Esophagus (tissue), 2 donors: ENCODE measurements at regions not wholly inside any gene's neighbourhood (a gene's known extent, or its start where the extent isn't known, plus 50 kb on each side); places are given as distances from the start of the nearest gene placed in this dataset.

Experiments
- H3K27ac ChIP-seq, 2 donors: one replicate each; pipeline ENCODE4 v1.5.1; 2013; ENCODE audit warnings: low read depth in 2 of 2, mild to moderate bottlenecking in 2 of 2, inconsistent platforms in 1 of 2, low read length in 1 of 2, moderate library complexity in 1 of 2
- H3K27me3 ChIP-seq, 2 donors: one replicate each; pipeline ENCODE4 v1.6.1; 2013; ENCODE audit warnings: low read length in 2 of 2, control low read depth in 1 of 2, mild to moderate bottlenecking in 1 of 2; ENCODE audit not compliant: insufficient read depth in 2 of 2, control insufficient read depth in 1 of 2
- H3K36me3 ChIP-seq, 2 donors: one replicate each; pipeline ENCODE4 v1.6.1; 2013; ENCODE audit warnings: low read length in 1 of 2; ENCODE audit not compliant: control insufficient read depth in 2 of 2, insufficient read depth in 2 of 2
- H3K4me1 ChIP-seq, 2 donors: one replicate each; pipeline ENCODE4 v1.6.1; 2013; ENCODE audit warnings: low read length in 1 of 2; ENCODE audit not compliant: control insufficient read depth in 2 of 2, insufficient read depth in 2 of 2
- H3K4me3 ChIP-seq, 2 donors: one replicate each; pipeline ENCODE4 v1.5.1; 2013; ENCODE audit warnings: low read length in 2 of 2, mild to moderate bottlenecking in 2 of 2, low read depth in 1 of 2, moderate library complexity in 1 of 2
- H3K9me3 ChIP-seq, 2 donors: one replicate each; pipeline ENCODE4 v1.6.1; 2013; ENCODE audit warnings: mild to moderate bottlenecking in 2 of 2, low read depth in 1 of 2, low read length in 1 of 2, moderate library complexity in 1 of 2; ENCODE audit not compliant: control insufficient read depth in 2 of 2, insufficient read depth in 1 of 2
- WGBS, 2 donors: extraction: QIAGEN DNeasy Blood & Tissue Kit; methylation state at CpG; one replicate each; pipeline ENCODE4 v1.1.7; 2013; 5-methylcytosine and 5-hydroxymethylcytosine counted together
- donor health status: healthy with polysubstance abuse.
- donor health status: Bipolar disorder and iron deficiency.

DNA sequence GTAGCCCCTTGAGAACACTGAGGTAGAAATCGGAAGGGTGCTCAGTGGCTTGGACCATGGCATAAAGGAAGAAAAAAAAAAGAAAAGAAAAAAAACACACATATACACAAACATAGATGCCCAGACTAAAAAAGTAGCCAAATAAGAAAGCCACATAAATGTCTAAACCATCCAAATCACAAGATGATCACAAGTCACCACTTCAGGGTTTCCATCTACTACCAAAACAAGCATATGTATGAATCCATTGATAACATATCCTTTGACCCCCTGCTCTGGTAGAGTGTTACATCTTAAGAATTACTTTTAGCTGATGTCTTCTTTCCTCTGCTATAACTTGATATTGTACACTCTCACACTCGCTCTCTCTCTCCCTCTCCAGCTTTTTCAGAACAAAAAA, 245.9 kb downstream of the AHR start:
- WGBS, 2 donors, result 94 to 96% methylated on average over 2 of the region's 2 CpGs
- Histone ChIP-seq H3K4me1 (no peaks in the 10 kb centered on the region), H3K27me3 (no peaks in the 10 kb centered on the region), H3K27ac (no peak overlapping the region), H3K4me3 (no peak overlapping the region), H3K9me3 (no peaks in the 10 kb centered on the region), H3K36me3 (no peaks in the 10 kb centered on the region)

DNA sequence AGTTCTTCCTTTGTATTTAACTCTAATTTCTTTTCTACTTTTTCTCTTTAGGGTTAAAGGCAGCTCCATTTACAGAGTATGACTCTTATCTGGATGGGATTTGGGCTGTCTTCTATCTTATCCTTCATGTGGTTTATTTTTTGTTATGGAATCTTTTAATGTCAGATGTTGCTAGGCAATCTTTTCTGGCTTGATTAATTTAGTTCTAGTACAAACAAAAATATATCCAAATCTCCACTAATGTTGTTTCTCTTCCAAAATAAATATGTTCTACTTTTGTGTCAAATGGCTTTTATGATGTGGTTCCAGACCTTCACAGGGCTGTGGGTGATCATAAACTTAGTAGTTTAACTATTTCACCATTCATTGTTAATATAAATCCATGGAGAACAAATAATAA, 246.9 kb downstream of the AHR start:
- H3K27ac ChIP-seq, result no peak overlapping the region
- no peaks in the 10 kb centered on the region for H3K27me3 ChIP-seq
- no peaks in the 10 kb centered on the region for H3K4me1 ChIP-seq
- H3K36me3 ChIP-seq, result no peaks in the 10 kb centered on the region
- no peak overlapping the region for H3K4me3 ChIP-seq
- H3K9me3 ChIP-seq, result no peaks in the 10 kb centered on the region

DNA sequence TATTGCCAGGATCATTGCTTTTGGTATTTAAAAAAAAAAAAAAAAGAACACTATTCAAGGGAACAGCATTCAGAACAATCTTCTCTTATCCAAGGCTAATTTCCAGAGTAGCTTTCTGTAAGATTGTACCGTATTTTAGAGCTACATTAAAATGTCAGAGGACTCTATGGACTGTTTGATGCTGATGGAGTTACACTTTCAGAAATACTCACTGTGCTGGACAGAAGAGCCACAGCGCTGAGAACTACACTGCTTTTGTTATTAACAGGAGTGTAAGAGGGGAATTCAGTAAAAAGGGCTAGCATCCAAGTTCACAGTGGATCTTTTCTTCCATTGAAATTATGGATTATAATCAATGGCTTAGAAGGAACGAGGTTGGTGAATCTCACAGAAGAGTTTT, 247.7 kb downstream of the AHR start:
- 48 to 63% methylated on average over 3 of the region's 3 CpGs for WGBS, 2 donors
- Histone ChIP-seq H3K36me3 (no peaks in the 10 kb centered on the region), H3K27ac (peak overlapping the region; percentile 31 to 45), H3K4me1 (no peaks in the 10 kb centered on the region), H3K27me3 (no peaks in the 10 kb centered on the region), H3K4me3 (no peak overlapping the region), H3K9me3 (no peaks in the 10 kb centered on the region)

DNA sequence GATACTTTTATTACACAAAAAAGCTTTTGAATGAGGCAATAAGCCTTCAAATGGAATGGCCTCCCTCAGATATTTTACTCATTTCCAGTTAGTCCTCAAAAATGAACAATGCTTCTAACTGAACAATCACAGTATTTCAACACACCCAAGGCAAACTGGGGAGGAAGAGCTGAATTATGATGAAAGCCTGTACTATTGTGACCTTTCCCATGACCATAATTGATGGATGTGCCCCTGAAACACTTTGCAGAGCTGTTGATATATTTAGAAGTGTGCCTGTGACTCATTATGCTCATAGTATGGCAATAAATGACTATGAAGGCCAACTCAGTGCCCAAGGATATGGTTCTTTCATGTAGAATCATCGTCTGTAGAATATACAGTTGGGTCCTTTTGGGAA, 248.1 kb downstream of the AHR start:
- Histone ChIP-seq H3K36me3 (no peaks in the 10 kb centered on the region), H3K4me1 (no peaks in the 10 kb centered on the region), H3K27me3 (no peaks in the 10 kb centered on the region), H3K9me3 (no peaks in the 10 kb centered on the region), H3K27ac (no peak overlapping the region), H3K4me3 (no peak overlapping the region)
- 54 to 60% methylated on average over 1 of the region's 1 CpG for WGBS, 2 donors

DNA sequence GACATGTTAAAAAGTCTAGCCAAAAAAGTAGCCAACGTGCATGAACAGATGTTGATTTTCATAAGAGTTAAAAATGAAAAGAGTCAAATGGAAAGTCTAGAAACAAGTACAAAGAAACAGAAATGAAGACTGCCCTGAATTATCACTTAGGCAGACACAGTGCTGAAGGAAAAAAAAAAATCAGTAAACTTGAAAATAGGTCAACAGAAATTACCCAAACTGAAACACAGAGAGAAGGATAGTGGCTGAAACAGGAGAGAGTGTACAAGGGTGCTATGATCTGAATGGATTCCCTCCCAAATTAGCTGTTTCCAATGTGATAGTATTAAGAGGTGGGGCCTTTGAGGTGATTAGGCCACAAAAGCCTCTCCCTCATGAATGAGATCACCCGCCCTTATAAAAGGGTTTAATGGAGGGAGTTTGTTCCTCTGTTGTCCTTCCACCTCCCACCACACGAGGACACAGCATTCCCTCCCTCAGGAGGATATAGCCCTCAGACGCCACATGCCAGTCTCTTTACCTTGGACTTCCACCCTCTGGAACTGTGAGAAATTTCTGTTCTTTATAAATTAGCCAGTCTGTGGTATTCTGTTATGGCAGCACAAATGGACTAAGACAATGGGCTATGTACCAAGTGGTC, 249.7 kb downstream of the AHR start:
- no peak overlapping the region for H3K27ac ChIP-seq
- WGBS, 2 donors, result 77 to 84% methylated on average over 4 of the region's 4 CpGs
- H3K4me1 ChIP-seq, result no peaks in the 10 kb centered on the region
- no peak overlapping the region for H3K4me3 ChIP-seq
- H3K9me3 ChIP-seq, result no peaks in the 10 kb centered on the region
- no peaks in the 10 kb centered on the region for H3K27me3 ChIP-seq
- no peaks in the 10 kb centered on the region for H3K36me3 ChIP-seq

DNA sequence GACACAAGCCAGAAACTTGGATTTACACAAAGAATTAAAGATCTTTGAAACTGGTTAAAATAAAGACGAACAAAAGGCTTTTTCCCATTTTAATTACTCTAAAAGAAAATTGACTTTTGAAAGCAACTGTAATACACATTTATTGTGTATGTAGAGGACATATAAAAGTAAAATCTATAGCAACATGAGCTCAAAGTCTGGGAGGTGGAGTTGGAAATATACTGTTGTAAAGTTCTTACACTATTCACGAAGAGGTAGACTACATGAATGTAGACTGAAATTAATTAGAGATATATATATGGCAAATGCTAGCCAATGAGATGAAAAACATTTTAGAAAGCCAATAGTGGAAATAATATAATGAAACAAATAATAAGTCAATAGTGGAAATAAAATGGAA, 251.0 kb downstream of the AHR start:
- H3K4me1 ChIP-seq, result no peaks in the 10 kb centered on the region
- no peak overlapping the region for H3K27ac ChIP-seq
- no peaks in the 10 kb centered on the region for H3K36me3 ChIP-seq
- whole genome bisulfite sequencing, 2 donors, result 67 to 70% methylated on average over 2 of the region's 2 CpGs
- no peaks in the 10 kb centered on the region for H3K27me3 ChIP-seq
- H3K9me3 ChIP-seq, result no peaks in the 10 kb centered on the region
- H3K4me3 ChIP-seq, result no peak overlapping the region

DNA sequence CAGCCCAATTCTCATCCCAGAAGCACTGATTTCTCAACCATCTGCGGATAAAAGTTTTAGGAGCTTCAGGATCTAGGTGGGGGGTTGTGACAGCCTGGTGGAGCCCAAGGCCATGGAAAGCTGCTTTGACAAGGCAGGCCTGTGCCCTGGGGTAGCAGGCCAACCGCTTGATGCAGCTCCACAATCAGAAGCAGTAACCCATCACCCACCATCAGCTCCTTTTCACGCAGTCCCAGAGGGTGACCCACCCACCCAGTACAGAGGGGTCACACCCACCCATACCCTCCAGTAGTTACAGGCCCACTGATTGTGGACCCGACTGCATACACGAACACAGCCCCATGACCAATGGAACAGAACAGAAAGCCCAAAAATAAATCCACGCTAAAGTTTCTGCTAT, 253.9 kb downstream of the AHR start:
- no peak overlapping the region for H3K4me3 ChIP-seq
- H3K36me3 ChIP-seq, result no peaks in the 10 kb centered on the region
- H3K4me1 ChIP-seq, result no peaks in the 10 kb centered on the region
- no peaks in the 10 kb centered on the region for H3K9me3 ChIP-seq
- H3K27me3 ChIP-seq, result no peaks in the 10 kb centered on the region
- H3K27ac ChIP-seq, result no peak overlapping the region
- WGBS, 2 donors, result 95 to 97% methylated on average over 6 of the region's 6 CpGs

DNA sequence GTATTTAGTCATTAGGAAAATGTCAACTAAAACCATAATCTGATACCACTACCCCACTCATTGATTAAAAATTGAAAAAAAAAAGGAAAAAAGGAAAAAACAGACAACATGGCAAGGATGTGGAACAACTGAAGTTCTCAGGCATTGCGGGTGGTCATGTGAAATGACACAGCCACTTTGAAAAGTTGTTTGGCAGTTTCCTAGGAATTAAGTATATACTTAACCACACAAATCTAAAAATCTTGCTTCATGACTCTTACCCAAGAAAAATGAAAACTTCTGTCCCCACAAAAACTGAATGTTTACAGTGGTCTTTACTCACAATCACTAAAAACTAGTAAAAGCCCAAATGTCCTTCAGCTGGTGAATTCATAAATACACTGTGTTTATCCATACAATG, 254.5 kb downstream of the AHR start:
- H3K27ac ChIP-seq, result no peak overlapping the region
- 81 to 84% methylated on average over 1 of the region's 1 CpG for WGBS, 2 donors

DNA sequence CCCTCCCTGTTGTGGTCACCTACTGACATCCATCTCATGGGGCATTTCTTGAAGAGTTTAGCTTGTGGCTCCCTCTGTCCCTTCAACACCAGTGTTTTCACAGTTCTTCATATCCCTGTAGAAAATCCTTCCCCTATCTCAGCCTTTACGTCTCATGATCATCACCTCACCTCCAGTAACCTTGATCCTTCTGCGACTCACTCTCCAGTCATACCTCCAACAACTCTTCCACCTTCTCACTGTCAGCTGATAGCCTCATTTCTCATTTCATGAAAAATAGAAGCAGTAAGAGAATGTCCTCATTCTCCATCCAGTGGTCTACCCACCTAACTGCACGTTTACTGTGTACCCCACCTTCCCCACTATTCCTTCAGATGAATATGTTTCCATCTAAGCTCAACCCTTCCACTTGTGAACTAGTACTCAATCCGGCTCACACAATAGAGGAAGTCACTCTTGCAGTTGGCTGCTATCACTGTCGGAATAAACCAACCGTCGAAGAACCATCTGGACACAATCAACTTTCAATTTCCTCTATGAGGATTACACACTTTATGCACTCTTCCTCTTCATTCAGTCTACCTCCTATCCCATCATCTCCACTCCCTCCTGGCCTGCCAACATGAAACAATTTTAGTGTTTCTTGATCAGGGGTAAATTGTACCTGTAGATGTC, 256.0 kb downstream of the AHR start:
- Histone ChIP-seq H3K9me3 (no peaks in the 10 kb centered on the region), H3K4me3 (no peak overlapping the region), H3K27me3 (no peaks in the 10 kb centered on the region), H3K27ac (no peak overlapping the region), H3K36me3 (no peaks in the 10 kb centered on the region), H3K4me1 (no peaks in the 10 kb centered on the region)
- 79 to 83% methylated on average over 7 of the region's 7 CpGs for WGBS, 2 donors

More for the DNA sequence above, 254.5 kb downstream of the AHR start:
- H3K9me3 ChIP-seq, result no peaks in the 10 kb centered on the region
- no peaks in the 10 kb centered on the region for H3K4me1 ChIP-seq
- H3K27me3 ChIP-seq, result no peaks in the 10 kb centered on the region
- no peak overlapping the region for H3K4me3 ChIP-seq
- H3K36me3 ChIP-seq, result no peaks in the 10 kb centered on the region
